ENCODE measurements at regions not wholly inside any gene's neighbourhood (a gene's known extent, or its start where the extent isn't known, plus 50 kb on each side); places are given as distances from the start of the nearest gene placed in this dataset.

DNA sequence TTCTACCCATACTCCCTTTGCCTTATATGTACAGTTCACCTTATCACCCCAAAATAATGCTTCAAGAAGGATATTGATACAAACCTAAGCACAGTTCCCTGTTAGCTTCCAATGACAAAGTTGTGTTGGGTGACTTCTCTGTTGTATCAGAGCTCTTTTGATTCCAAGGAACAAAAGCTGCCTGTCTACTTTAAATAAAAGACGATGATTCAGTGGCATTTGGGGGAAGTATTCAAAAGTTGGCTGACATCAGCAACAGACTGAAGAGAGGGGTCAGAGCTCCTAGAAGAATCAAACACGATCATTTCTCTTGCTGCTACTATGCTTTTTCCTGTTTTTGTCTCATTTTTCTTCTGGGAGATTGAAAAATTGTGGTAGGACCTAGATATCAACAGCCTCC lies 69.4 kb upstream of the CA10 start:
- Histone ChIP-seq H3K4me1 (no peaks in the 10 kb centered on the region), H3K36me3 (no peaks in the 10 kb centered on the region), H3K9me3 (no peaks in the 10 kb centered on the region), H3K27me3 (no peaks in the 10 kb centered on the region), H3K4me3 (no peak overlapping the region), H3K27ac (no peak overlapping the region)
- DNase-seq (no peak), ATAC-seq (no peak)
- intact Hi-C loops (cut with DNase I) = no loop called here
- TF ChIP-seq, protein P1, sequence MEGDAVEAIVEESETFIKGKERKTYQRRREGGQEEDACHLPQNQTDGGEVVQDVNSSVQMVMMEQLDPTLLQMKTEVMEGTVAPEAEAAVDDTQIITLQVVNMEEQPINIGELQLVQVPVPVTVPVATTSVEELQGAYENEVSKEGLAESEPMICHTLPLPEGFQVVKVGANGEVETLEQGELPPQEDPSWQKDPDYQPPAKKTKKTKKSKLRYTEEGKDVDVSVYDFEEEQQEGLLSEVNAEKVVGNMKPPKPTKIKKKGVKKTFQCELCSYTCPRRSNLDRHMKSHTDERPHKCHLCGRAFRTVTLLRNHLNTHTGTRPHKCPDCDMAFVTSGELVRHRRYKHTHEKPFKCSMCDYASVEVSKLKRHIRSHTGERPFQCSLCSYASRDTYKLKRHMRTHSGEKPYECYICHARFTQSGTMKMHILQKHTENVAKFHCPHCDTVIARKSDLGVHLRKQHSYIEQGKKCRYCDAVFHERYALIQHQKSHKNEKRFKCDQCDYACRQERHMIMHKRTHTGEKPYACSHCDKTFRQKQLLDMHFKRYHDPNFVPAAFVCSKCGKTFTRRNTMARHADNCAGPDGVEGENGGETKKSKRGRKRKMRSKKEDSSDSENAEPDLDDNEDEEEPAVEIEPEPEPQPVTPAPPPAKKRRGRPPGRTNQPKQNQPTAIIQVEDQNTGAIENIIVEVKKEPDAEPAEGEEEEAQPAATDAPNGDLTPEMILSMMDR (IDR thresholded peaks at IDR 0.05) = no peak

DNA sequence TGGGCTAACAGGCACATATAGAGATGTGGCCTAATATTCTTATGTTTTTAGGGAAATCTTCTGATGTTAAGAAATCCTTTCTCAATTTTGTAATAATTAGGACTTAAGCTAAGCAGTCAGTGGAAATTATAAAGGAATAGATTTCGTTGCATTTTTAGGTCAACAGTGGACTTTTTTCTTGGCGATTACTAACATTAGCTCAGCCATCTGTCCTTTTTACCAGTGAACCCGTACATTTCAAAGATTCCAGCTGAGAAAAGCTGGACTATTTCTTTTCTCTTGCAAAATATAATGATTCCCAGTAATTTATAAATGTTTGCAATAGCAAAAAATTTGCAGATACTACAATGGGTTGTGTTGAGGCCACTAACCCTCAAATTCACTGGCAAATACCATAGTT lies 54.9 kb upstream of the CA10 start:
- no peak for ATAC-seq
- DNase-seq = no peak
- H3K36me3 ChIP-seq = no peaks in the 10 kb centered on the region
- TF ChIP-seq, protein P1 (IDR thresholded peaks at IDR 0.05) = no peak
- H3K4me1 ChIP-seq = no peaks in the 10 kb centered on the region
- H3K27ac ChIP-seq = no peak overlapping the region
- H3K4me3 ChIP-seq = no peak overlapping the region
- intact Hi-C loops (cut with DNase I) = no loop called here
- no peaks in the 10 kb centered on the region for H3K27me3 ChIP-seq
- H3K9me3 ChIP-seq = no peaks in the 10 kb centered on the region

DNA sequence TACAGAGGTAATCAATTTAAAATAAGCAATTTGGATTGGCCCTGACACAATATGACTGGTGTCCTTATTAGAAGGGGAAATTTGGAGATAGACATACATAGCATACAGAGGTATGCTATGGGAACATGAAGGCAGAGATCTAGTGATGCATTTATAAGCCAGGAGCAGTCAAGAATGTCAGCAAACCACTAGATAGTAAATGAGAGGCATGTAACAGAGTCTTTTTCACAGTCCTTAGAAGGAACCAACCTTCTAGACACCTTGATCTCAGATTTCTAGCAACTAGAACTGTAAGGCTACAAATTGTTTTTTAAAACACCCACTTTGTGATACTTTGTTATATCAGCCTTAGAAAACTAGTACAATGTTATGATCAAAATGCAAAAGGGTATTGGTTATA lies 54.3 kb upstream of the CA10 start:
- ATAC-seq (no peak), DNase-seq (no peak)
- Histone ChIP-seq H3K27ac (no peak overlapping the region), H3K4me1 (no peaks in the 10 kb centered on the region), H3K4me3 (no peak overlapping the region), H3K27me3 (no peaks in the 10 kb centered on the region), H3K9me3 (no peaks in the 10 kb centered on the region), H3K36me3 (no peaks in the 10 kb centered on the region)
- TF ChIP-seq, protein P1 (IDR thresholded peaks at IDR 0.05) = no peak
- intact Hi-C loops (cut with DNase I) = no loop called here

DNA sequence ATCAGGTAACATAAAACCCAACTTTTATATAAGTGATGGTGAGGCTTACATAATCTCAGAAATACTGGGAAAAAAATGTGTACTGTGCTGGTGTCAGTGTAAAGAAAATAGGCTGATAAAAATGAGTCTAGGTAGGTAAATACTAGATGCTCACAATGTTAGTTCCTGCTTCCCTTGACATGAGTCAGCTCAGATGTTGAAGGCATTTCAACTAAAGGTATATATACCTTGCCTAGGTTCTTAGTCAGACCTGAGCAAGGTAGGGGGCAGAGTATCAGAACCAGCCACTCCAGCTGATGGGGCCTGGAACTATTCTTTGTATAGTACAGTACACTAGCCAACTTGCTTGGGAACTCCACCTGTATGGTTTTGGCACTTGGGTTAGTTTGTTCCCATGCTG lies 51.0 kb upstream of the CA10 start:
- ATAC-seq = no peak
- intact Hi-C loops (cut with DNase I) = no loop called here

More for the DNA sequence above, 51.0 kb upstream of the CA10 start:
- TF ChIP-seq, protein P1 (IDR thresholded peaks at IDR 0.05) = no peak
- no peaks in the 10 kb centered on the region for H3K36me3 ChIP-seq
- H3K4me3 ChIP-seq = no peak overlapping the region
- H3K4me1 ChIP-seq = no peaks in the 10 kb centered on the region
- H3K27ac ChIP-seq = no peak overlapping the region
- no peaks in the 10 kb centered on the region for H3K9me3 ChIP-seq
- DNase-seq = no peak
- H3K27me3 ChIP-seq = no peaks in the 10 kb centered on the region

All from left lung (tissue), 4 donors.